ENCODE measurements at regions not wholly inside any gene's neighbourhood (a gene's known extent, or its start where the extent isn't known, plus 50 kb on each side); places are given as distances from the start of the nearest gene placed in this dataset.
"Not testable (repeated sequence)": the region's sequence is repeated elsewhere in the genome, so short reads cannot be mapped to it uniquely, and the experiment has no call there.

DNA sequence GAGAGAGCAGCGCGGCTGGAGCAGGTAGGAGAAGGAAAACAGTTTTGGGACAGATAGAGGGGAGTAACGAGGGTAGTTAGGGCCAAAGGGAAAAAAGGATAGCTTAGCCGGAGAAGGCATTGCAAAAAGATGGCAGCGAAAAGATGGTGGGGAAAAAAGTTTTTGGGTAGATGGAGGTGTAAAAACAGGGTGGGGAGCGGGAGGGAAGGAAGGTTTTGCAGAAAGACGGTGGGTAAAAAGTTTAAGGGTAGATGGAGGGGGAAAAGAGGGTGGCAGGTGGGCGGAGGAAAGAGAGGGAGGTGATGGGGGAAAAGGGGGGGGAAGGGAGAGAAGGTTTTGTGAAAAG is 174.2 kb downstream of the USP22 start:
- TF ChIP-seq, protein P1, sequence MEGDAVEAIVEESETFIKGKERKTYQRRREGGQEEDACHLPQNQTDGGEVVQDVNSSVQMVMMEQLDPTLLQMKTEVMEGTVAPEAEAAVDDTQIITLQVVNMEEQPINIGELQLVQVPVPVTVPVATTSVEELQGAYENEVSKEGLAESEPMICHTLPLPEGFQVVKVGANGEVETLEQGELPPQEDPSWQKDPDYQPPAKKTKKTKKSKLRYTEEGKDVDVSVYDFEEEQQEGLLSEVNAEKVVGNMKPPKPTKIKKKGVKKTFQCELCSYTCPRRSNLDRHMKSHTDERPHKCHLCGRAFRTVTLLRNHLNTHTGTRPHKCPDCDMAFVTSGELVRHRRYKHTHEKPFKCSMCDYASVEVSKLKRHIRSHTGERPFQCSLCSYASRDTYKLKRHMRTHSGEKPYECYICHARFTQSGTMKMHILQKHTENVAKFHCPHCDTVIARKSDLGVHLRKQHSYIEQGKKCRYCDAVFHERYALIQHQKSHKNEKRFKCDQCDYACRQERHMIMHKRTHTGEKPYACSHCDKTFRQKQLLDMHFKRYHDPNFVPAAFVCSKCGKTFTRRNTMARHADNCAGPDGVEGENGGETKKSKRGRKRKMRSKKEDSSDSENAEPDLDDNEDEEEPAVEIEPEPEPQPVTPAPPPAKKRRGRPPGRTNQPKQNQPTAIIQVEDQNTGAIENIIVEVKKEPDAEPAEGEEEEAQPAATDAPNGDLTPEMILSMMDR (conservative IDR thresholded peaks at IDR 0.05 in 1 of 2, IDR thresholded peaks at IDR 0.05 in 1 of 2; ENCODE audit: low read depth in 1 of 2, low read length in 2 of 2) = not testable (repeated sequence)
- not testable (repeated sequence) for TF ChIP-seq EZH2 (IDR thresholded peaks at IDR 0.05; ENCODE audit: low read length, missing control alignments)
